COLO668 (cell line): ENCODE measurements at regions not wholly inside any gene's neighbourhood (a gene's known extent, or its start where the extent isn't known, plus 50 kb on each side); places are given as distances from the start of the nearest gene placed in this dataset.
"Not testable (repeated sequence)": the region's sequence is repeated elsewhere in the genome, so short reads cannot be mapped to it uniquely, and the experiment has no call there.

Experiments
- DNase-seq: peaks from one replicate; lab custom pipeline; 2025; ENCODE audit not compliant: unreplicated experiment; lab: John Stamatoyannopoulos, UW

- DNase-seq = no peak
These were observed 253.9 kb downstream of the CEMIP2 start for GRCh38 chr9:71514344-71514975.

DNA sequence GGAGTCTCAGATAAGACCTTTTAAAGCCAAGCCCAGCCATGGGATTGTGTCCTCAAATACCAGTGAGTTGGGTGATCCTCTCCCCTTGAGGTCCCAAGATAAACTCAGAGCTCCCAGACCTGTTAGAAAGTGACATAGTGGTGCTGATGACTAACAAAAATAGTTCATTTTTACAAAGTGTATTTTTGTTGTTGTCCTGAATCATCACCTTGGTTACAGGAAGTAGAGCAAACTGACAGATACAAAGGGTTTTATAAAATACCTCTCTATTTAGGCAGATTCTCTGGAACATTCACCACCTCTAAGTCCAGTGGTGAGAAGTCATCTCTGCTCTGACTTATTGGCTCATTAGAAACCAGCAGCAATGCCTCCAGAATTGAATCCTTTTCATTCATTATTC is 259.3 kb downstream of the CEMIP2 start:
- no peak for DNase-seq

GRCh38 chr9:71508141-71508540 is 260.2 kb downstream of the CEMIP2 start:
- not testable (repeated sequence) for DNase-seq

- DNase-seq = no peak
These were observed 261.5 kb downstream of the CEMIP2 start for GRCh38 chr9:71506821-71507220.

DNA sequence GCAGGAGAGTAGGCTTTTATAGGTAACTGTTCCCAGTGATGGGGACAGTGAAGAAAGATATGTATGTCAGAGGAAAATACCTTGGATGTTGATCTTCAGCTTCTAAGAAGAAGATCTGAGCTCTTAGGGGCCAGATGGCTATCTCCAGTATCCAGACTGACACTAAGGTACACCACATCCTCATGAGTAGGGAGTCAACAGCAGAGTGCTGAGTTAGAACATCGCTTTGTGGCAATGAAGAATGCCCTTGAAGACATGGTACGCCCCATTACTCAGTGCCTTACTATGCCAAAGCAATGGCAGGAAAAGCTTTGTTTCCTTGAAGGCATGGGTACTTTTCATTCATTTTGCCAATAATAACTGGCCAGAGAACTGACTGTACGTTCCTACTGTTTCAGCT is 263.7 kb downstream of the CEMIP2 start:
- DNase-seq = no peak

- DNase-seq = no peak
These were observed 269.6 kb downstream of the CEMIP2 start for GRCh38 chr9:71498691-71499090.

DNA sequence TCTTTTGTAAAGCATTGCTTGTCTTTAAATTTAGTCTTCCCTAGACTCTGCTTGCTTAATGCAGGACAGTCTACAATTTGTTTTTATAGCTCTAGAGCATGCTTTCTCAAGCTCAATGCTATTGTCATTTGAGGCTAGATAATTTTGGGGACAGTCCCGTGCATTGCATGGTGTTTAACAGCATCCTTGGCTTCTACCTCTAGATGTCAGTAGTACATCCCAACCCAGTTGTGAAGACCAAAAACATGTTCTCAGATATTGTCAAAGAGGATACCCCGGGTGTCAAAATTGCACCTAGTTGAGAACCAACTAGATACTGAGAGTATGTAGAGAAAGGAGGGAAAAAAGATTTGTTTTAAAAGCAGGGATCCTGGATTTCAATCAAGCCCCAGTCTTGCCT is 277.5 kb downstream of the CEMIP2 start:
- no peak for DNase-seq

DNA sequence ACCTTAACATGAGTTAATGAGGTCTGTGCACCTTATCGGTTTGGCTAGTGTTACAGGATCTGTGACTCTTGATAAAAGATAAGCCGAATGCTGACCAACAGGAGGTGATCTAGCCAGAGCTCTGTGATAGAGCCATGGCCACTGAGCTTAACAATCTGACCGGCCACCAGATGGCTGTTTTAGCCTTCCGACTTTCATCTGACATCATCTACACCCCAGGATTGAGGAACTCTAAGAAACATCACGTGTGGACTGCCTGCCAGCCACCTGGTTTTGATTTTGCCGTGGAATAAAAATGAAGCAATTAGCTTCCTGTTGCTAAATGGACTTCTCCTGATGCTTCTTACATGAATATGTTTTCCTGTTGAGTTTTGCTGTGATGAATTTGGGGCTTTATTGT is 281.3 kb downstream of the CEMIP2 start:
- DNase-seq = no peak

DNA sequence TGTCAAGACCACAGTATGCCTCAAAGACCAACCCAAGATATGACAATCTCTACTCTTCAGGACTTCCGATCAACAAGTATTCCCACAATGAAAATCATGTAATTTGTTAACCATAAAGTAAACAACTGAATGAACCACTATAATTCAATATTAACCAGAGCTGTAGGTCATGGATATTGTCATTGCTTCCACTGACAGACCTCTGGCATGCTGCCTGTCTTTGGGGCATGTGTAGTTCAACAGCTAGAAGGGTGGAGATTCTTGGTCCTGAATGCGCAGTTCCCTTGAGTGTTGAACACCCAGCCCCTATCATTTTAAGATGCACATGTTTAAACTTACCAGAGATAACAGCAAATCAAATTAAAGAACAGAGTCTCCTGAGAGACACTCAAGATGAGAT is 283.0 kb downstream of the CEMIP2 start:
- DNase-seq = no peak

DNA sequence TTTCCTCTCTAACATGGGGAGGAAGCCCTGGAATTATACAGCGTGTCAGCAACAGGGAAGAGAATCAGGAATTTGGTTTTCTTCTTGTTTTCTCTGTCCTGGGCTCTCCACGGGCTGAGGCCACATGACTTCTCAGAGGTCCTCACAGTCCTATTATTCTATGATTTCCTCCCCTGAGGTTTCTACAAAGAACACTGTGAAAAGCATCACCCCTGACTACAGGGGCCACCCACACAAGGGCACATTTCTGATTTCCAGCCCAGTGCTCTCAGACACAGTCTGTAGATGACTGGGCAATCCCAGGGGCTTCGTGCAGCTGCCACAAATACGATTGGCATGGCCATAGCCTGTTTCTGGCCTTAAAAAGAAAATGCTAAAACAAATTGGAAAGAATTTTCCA is 284.9 kb downstream of the CEMIP2 start:
- DNase-seq = no peak

DNA sequence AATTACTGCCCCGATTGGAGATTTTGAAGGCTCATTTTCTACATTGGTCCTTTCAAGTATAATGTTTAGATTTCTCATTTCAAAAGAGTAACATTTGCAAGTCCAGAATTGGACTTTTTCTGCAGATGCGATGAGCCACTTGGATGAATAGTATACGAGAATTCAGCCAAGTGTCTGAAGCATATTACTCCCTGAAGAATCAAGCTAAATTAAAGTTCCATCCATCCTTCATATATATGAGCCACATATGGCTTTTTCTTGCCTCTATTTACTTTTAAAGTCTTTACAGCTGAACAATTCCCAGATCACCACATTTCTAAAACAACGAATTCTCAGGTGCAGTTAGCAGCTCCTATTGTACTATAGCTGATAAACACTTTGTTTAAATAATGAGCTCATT is 288.7 kb downstream of the CEMIP2 start:
- no peak for DNase-seq

GRCh38 chr9:71472400-71472799 is 295.9 kb downstream of the CEMIP2 start:
- no peak for DNase-seq

GRCh38 chr9:71465392-71465791 is 302.9 kb downstream of the CEMIP2 start:
- DNase-seq = no peak

DNA sequence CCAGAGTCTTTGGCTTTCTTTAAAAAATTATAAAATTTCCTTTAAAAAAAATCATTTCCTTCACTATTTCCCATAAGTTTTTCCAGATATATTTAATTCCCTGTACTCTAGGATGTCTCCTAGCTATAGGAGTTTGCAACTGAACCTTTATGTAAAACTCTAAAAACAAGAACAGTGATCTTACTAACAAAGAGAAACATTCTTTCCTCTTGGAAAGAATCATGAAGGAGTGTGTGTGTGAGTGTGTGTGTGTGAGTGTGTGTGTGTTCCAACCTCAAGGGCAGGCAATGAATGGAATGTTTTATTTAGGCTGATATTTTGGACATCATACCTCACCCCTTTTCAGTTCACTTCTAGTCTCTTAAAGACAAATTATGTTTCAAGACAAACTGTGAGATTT is 309.2 kb downstream of the CEMIP2 start:
- no peak for DNase-seq

DNA sequence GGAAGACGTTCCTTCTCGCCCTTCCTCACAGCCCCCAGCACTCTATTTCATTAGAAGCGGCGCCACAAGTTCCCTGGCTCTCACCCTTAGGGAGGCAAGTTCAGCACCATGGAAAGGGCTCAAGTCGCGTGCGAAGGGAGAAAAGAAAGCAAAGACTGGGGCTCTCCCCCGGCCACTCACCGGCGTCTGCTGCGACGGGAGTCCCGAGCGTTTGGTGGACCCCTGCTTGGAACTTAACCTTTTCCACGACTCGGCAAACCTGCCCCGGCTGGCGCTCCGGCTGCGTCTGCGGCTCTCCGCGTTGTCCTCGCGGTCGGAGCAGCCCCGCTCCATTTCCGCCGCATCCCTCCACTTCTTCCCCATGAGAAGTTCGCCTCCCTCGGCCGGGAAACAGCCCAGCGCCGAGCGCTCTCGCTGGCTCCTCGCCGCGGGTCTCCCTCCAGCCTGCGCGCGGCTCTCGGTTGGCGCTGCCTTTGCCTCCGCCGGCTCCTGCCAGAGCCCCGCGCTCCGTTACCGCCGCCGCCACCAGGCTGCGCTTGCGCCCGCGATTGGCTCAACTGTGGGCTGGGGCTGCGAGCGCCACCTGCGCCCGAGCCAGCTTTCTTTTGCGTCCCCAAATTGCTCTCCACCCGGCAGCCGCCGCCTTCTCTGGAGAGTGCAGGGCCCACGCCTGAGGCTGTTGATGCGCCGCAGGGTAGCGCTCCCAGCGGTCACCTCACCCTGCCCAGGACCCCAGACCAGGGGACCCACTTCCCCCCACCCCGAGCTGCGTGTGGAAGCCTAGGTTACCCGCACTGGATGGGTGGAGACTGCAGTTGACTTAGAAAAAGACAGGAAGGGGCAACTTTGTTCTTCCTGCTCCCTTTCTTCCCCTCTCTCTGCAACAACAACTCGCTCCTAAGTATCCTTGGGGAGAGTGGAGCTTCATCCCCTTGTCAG is 321.6 kb downstream of the CEMIP2 start:
- DNase-seq = peak; percentile 83

GRCh38 chr9:71446106-71446472 is 322.2 kb downstream of the CEMIP2 start:
- peak; percentile 46 for DNase-seq

- no peak for DNase-seq
These were observed 321.5 kb upstream of the TRPM3 start for GRCh38 chr9:71442937-71443336.

- DNase-seq = no peak
These were observed 319.8 kb upstream of the TRPM3 start for GRCh38 chr9:71441266-71441665.

DNA sequence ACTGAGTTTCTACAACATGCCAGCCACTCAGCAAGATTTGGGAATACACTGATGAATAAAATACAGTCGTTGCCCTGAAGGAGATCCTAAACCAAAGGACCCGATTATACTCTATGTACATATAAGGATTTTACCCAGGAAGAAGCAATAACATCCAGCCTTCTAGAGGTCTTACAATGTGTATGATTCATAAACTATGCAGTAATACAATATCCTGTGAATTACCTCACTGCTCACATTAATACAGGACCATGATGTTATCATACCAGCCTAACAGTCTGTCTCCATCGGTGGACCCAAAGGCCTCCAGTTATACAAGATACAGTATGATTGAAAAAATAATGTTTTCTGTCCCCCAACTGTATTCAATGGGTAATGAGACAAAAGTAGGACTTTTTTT is 310.5 kb upstream of the TRPM3 start:
- DNase-seq = no peak

- peak; percentile 63 for DNase-seq
These were observed 285.9 kb upstream of the TRPM3 start for GRCh38 chr9:71407341-71407740.

DNA sequence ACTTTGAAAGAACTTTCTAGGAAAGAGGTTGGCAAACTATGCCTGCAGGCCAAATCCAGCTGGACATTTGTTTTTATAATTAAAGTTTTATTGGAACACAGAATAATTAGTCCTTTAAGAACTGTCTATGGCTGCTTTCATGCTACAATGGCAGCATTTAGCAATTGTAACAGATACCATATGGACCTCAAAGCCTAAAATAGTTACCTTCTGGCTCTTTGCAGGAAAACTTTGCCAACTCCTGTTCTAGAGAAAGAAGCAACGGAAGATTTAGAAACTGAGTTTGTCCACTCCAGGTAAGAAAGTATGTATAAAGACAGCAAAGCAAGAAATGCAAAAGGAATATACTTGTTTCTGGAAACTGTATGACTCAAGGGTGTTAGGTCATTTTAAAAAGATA is 281.7 kb upstream of the TRPM3 start:
- no peak for DNase-seq

DNA sequence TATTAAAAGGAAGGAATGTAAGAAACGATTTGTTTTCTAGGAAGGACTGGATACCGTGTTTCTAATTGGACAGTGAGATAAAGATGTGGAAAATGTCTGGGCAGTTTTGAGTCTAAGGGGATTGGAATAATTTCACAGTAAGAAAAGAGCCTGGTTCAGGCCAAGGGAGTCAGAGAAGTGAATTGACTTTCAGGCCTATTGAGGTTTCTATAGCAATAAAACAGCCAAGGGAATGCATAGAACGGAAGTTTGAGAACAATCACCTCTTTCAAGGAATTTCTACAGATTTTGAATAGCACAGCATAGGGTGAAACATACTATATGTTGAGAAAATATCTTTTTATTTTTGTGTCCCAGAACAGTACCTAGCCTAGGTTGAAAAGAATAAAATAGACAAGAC is 271.6 kb upstream of the TRPM3 start:
- no peak for DNase-seq

- DNase-seq = no peak
These were observed 262.9 kb upstream of the TRPM3 start for GRCh38 chr9:71384343-71384742.
